SK-N-SH treated with all-trans-retinoic acid at 6 μM for 48 hours (cell line): ENCODE measurements at regions not wholly inside any gene's neighbourhood (a gene's known extent, or its start where the extent isn't known, plus 50 kb on each side); places are given as distances from the start of the nearest gene placed in this dataset.

Source experiments
- ATAC-seq: fragments of 200-7000 bp; cut with Tn5 transposase; 3 replicates; pipeline ENCODE4 v1.9.1; 2020; ENCODE audit warnings: mild to moderate bottlenecking, moderate library complexity
- ARNTL ChIP-seq: fragments of 450-650 bp; formaldehyde crosslinking; IDR thresholded peaks from 2 replicates; pipeline ENCODE4 v1.5.0; 2020; ENCODE audit warnings: low read depth, mild to moderate bottlenecking, moderate library complexity, borderline replicate concordance
- BACH2 ChIP-seq: fragments of 250-450 bp; sonication (Bioruptor Pico); IDR thresholded peaks from 2 replicates; pipeline ENCODE4 v1.9.0; 2021; ENCODE audit warnings: mild to moderate bottlenecking, borderline replicate concordance
- CSDC2 ChIP-seq: fragments of 250-450 bp; sonication (Bioruptor Pico); IDR thresholded peaks from 2 replicates; pipeline ENCODE4 v1.5.0; 2020; ENCODE audit warnings: mild to moderate bottlenecking, moderate library complexity
- ESRRG ChIP-seq: fragments of 250-450 bp; sonication (Bioruptor Pico); IDR thresholded peaks from 2 replicates; pipeline ENCODE4 v1.6.1; 2021; ENCODE audit warnings: mild to moderate bottlenecking
- GLIS3 ChIP-seq: fragments of 250-450 bp; sonication (Bioruptor Pico); IDR thresholded peaks from 2 replicates; pipeline ENCODE4 v1.5.0; 2020; ENCODE audit warnings: mild to moderate bottlenecking, moderate library complexity
- ISL1 ChIP-seq: fragments of 250-450 bp; sonication (Bioruptor Pico); IDR thresholded peaks from 2 replicates; pipeline ENCODE4 v2.1.2; 2022; ENCODE audit warnings: mild to moderate bottlenecking, moderate library complexity
- OSR1 ChIP-seq: fragments of 250-450 bp; sonication (Bioruptor Pico); IDR thresholded peaks from 2 replicates; pipeline ENCODE4 v1.8.0; 2022; ENCODE audit warnings: moderate library complexity, mild to moderate bottlenecking, inconsistent platforms
- PATZ1 ChIP-seq: fragments of 250-450 bp; sonication (Bioruptor Pico); IDR thresholded peaks from 2 replicates; pipeline ENCODE4 v1.8.0; 2020; ENCODE audit warnings: mild to moderate bottlenecking, moderate library complexity, borderline replicate concordance
- POU6F1 ChIP-seq: fragments of 250-450 bp; sonication (Bioruptor Pico); IDR thresholded peaks from 2 replicates; pipeline ENCODE4 v1.8.0; 2021; ENCODE audit warnings: low read depth, mild to moderate bottlenecking, moderate library complexity, borderline replicate concordance
- RARB ChIP-seq: fragments of 250-450 bp; sonication (Bioruptor Pico); IDR thresholded peaks from 2 replicates; pipeline ENCODE4 v1.8.0; 2021; ENCODE audit warnings: mild to moderate bottlenecking, moderate library complexity
- SNAI2 ChIP-seq: fragments of 250-450 bp; sonication (Bioruptor Pico); IDR thresholded peaks from 2 replicates; pipeline ENCODE4 v1.5.0; 2020; ENCODE audit warnings: mild to moderate bottlenecking, moderate library complexity
- TCF4 ChIP-seq: fragments of 250-450 bp; sonication (Bioruptor Pico); IDR thresholded peaks from 2 replicates; pipeline ENCODE4 v1.8.0; 2021; ENCODE audit warnings: mild to moderate bottlenecking, moderate library complexity, borderline replicate concordance
- TOX ChIP-seq: fragments of 250-450 bp; sonication (Bioruptor Pico); IDR thresholded peaks from 2 replicates; pipeline ENCODE4 v1.8.0; 2021; ENCODE audit warnings: mild to moderate bottlenecking, moderate library complexity, borderline replicate concordance
- ZC3H10 ChIP-seq: fragments of 250-450 bp; sonication (Bioruptor Pico); IDR thresholded peaks from 2 replicates; pipeline ENCODE4 v1.5.1; 2021; ENCODE audit warnings: mild to moderate bottlenecking, moderate library complexity
- ZFP3 ChIP-seq: fragments of 250-450 bp; sonication (Bioruptor Pico); IDR thresholded peaks from 2 replicates; pipeline ENCODE4 v1.5.0; 2020; ENCODE audit warnings: mild to moderate bottlenecking, moderate library complexity
- ZFP30 ChIP-seq: fragments of 450-650 bp; formaldehyde crosslinking; IDR thresholded peaks from 2 replicates; pipeline ENCODE4 v1.5.0; 2022; ENCODE audit warnings: mild to moderate bottlenecking, moderate library complexity
- ZNF70 ChIP-seq: fragments of 450-650 bp; formaldehyde crosslinking; IDR thresholded peaks from 2 replicates; pipeline ENCODE4 v1.5.0; 2020; ENCODE audit warnings: mild to moderate bottlenecking, moderate library complexity
- TF ChIP-seq, protein P1 (sequence below): fragments of 250-450 bp; sonication (Bioruptor Pico); IDR thresholded peaks from 2 replicates; pipeline ENCODE4 v1.5.1; 2021; ENCODE audit warnings: mild to moderate bottlenecking, moderate library complexity
- TF ChIP-seq, protein P2 (sequence below): fragments of 250-450 bp; sonication (Bioruptor Pico); IDR thresholded peaks from 2 replicates; pipeline ENCODE4 v1.5.1; 2020; ENCODE audit warnings: low read depth, mild to moderate bottlenecking, moderate library complexity

DNA sequence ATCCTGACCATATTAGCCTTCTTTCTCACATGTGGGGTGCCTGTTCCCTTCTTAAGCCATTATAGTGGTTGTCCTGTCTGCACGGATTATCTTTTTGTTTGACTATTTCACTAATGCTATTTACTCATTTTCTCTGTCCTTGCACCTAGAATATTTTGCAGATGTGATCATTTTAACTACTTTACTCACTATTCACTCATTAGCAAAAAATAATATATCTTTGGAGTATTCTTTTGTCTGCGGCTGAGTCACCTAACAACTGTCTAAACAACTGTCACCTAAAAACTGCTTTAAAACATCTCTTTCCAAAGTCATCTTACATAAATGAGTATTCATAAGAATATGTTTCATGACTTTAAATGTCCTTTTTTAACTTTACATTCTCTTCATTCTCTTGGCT is 87.4 kb downstream of the KCNJ2 start:
- TF ChIP-seq ZFP30 (CRISPR knock-in tag), result no peak
- no peak for TF ChIP-seq POU6F1 (CRISPR knock-in tag)
- TF ChIP-seq PATZ1 (CRISPR knock-in tag), result no peak
- no peak for TF ChIP-seq TOX (CRISPR knock-in tag)
- TF ChIP-seq, protein P1, sequence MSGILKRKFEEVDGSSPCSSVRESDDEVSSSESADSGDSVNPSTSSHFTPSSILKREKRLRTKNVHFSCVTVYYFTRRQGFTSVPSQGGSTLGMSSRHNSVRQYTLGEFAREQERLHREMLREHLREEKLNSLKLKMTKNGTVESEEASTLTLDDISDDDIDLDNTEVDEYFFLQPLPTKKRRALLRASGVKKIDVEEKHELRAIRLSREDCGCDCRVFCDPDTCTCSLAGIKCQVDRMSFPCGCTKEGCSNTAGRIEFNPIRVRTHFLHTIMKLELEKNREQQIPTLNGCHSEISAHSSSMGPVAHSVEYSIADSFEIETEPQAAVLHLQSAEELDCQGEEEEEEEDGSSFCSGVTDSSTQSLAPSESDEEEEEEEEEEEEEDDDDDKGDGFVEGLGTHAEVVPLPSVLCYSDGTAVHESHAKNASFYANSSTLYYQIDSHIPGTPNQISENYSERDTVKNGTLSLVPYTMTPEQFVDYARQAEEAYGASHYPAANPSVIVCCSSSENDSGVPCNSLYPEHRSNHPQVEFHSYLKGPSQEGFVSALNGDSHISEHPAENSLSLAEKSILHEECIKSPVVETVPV, result no peak
- no peak for TF ChIP-seq ZNF70

GRCh38 chr17:70258465-70258864 is 89.1 kb downstream of the KCNJ2 start:
- ATAC-seq, result no peak

More for the DNA sequence above, 87.4 kb downstream of the KCNJ2 start:
- no peak for ATAC-seq

More at GRCh38 chr17:70258465-70258864, 89.1 kb downstream of the KCNJ2 start:
- TF ChIP-seq ZC3H10 (CRISPR knock-in tag) (no peak), ESRRG (no peak), RARB (CRISPR knock-in tag) (no peak), TOX (CRISPR knock-in tag) (no peak), CSDC2 (CRISPR knock-in tag) (no peak), BACH2 (CRISPR knock-in tag) (no peak), ARNTL (no peak), OSR1 (CRISPR knock-in tag) (no peak), SNAI2 (CRISPR knock-in tag) (no peak), GLIS3 (CRISPR knock-in tag) (no peak), ZFP3 (CRISPR knock-in tag) (no peak), ZFP30 (CRISPR knock-in tag) (no peak), PATZ1 (CRISPR knock-in tag) (no peak), TCF4 (CRISPR knock-in tag) (no peak), ISL1 (CRISPR knock-in tag) (no peak), ZNF70 (no peak), POU6F1 (CRISPR knock-in tag) (no peak)
- TF ChIP-seq, protein P2, sequence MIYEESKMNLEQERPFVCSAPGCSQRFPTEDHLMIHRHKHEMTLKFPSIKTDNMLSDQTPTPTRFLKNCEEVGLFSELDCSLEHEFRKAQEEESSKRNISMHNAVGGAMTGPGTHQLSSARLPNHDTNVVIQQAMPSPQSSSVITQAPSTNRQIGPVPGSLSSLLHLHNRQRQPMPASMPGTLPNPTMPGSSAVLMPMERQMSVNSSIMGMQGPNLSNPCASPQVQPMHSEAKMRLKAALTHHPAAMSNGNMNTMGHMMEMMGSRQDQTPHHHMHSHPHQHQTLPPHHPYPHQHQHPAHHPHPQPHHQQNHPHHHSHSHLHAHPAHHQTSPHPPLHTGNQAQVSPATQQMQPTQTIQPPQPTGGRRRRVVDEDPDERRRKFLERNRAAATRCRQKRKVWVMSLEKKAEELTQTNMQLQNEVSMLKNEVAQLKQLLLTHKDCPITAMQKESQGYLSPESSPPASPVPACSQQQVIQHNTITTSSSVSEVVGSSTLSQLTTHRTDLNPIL, result no peak
- TF ChIP-seq, protein P1, result no peak
